Stimulated activated CD8-positive, alpha-beta memory T cell treated with anti-CD3 and anti-CD28 coated beads, Interleukin-7, amount 100 ng/mL, for 24 hours (primary cell): ENCODE measurements at regions not wholly inside any gene's neighbourhood (a gene's known extent, or its start where the extent isn't known, plus 50 kb on each side); places are given as distances from the start of the nearest gene placed in this dataset.

Experiments
- DNase-seq: peaks from one replicate; pipeline ENCODE4 v3.0.0-alpha.2; 2020; ENCODE audit warnings: low read depth

DNA sequence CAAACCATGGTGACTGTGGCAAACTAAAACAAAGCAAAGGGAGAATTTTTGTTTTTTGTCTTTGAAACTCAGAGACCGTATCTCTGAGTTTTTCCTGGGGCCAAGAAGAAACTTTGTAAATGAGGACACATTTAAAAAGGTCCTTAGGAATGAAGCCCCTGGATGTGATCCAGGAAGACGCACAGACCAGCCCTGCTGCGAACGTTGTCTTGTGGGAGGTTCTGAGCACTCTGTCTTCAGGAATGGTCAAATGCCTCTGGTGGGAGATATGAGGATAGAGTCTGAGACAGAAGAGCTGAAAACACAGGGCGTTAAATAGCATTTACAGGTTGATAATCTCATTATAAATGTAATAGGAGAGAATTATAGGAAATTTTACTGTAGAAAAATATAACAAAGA is 893.5 kb upstream of the KLHL29 start:
- no peak for DNase-seq

GRCh38 chr2:22494156-22494555 is 890.8 kb upstream of the KLHL29 start:
- DNase-seq: no peak

GRCh38 chr2:22497064-22497463 is 887.9 kb upstream of the KLHL29 start:
- DNase-seq: no peak

DNA sequence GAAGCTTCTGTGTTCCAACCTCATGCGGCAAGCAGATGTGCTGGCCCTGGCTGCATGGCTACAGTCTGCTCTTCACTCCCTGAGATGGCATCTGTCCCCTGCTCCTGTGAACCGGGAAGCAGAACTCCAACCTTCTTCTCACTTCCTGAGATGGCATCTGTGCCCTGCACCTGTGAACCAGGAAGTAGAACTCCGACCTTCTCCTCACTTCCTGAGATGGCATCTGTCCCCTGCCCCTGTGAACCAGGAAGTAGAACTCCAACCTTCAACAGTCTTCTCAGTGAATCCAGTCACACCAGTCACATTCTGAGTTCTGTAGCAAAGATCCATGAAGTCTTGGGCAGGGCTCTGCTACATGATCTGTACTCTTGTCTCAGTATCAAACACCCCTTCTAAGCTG is 887.2 kb upstream of the KLHL29 start:
- no peak for DNase-seq

GRCh38 chr2:22499082-22499839 is 885.7 kb upstream of the KLHL29 start:
- no peak for DNase-seq

GRCh38 chr2:22500555-22500935 is 884.4 kb upstream of the KLHL29 start:
- no peak for DNase-seq

GRCh38 chr2:22501851-22502250 is 883.1 kb upstream of the KLHL29 start:
- DNase-seq: no peak

DNA sequence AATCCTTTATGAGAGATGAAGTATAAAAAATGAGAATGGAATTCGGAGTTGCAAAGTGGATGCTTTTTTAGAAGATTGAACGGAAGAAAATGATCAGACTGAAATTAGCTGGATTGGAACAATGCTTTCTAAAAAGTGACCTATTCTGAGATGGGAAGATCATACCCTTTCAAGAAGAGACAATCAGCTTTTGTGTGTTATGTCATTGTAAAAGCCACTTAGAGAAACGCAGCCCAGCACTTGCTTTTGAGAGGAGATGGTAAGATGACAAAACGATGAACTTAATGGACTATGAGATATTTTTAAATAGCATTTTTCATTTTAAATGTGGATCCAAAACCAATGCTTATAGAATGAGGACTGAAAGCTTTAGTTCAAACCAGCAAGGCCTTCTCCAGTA is 871.4 kb upstream of the KLHL29 start:
- no peak for DNase-seq

DNA sequence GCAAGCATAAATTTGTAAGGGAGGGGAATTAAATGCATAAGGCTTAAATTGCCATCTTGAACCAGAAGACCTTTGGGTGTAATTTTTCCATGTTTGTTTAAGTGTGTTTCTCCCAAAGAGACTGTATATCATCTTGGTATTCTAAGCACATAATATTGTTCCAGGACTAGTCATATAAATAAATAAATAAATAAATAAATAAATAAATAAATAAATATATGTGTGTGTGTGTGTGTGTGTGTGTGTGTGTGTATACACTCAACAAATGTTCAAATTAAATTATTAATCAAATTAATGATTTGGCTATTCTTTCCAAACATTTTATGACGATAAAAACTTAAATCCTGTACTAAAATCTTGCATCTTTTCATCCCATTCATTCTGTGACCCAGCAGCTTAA is 867.8 kb upstream of the KLHL29 start:
- no peak for DNase-seq

- DNase-seq: no peak
These were observed 866.3 kb upstream of the KLHL29 start for GRCh38 chr2:22518641-22519040.

DNA sequence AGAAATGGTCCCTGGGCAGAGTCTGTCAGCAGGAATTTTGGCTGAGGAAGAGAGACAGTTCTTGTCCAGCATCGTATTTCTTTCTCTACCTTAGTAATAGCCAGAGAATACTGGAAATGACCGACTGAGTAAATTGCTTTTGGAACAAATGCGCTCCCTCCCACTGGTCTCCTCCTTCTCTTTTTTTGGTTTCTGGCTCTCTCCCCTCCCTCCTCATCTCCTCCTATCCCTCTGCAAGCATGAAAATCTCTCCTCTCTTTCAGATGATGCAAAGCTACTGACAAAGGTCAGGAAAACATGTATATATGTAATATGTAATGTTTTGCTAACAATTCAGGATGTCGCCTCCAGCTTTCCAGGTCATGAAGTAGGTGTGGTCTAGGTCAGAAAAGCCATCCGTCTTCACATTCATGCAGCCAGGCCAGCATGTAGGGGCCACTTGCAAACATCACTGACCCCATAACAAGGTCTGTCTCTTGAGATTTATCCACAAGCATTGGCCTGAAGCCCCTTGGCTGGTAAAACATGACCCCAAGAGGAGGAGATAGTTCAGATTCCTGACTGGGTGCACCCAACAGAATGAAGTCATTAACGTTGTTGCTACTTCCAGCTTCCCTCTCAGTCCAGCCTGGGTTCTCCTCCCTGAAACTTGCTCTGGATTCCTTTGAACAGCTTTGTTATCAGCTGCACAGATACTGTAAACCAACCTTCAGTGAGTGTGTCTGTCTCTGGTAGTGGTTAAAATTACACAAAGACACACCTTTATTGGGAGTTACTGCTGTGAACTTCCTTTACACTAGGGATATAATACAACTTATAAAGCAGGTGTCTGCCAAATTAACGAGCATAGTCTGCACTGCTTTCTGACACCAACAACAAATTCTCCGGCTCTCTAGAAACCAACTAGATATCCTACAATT is 864.4 kb upstream of the KLHL29 start:
- no peak for DNase-seq

GRCh38 chr2:22521620-22522019 is 863.4 kb upstream of the KLHL29 start:
- no peak for DNase-seq

GRCh38 chr2:22525681-22526080 is 859.3 kb upstream of the KLHL29 start:
- no peak for DNase-seq

GRCh38 chr2:22530131-22530530 is 854.8 kb upstream of the KLHL29 start:
- no peak for DNase-seq

DNA sequence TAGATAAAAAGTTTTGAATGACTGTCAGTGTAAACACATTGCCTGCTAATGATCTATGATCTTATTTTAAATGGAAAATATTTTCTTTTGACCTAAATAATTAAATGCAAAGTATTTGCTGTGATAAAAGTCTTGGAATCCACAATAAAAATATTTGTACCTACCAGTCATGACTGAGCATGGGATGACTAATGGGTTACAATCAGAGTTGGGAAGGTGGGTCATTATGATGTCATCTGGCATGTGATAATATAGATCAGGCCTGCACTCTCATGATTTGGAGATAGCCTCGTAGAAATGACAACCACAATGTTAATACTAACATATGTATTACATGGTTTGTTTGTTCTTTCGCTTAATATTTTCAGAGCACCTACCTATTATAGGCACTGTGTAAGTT is 848.8 kb upstream of the KLHL29 start:
- DNase-seq: no peak

DNA sequence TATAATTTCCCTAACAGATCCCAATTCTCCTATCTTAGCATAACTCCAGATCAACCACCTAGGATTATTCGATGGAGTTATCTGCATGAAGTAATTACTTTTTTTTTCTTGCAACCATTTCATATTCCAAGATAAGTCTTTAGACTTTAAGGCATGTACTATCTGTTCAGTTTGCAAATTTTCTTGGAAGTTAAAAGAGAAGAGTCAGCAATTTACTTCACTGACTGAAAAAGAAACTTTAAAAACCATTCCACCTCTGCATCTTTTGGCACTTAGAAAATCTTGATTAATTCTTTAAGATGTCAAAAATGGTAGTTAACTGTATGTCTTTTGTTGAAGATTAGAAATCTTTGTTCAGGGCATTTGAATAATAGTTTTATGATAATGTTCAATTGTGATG is 830.5 kb upstream of the KLHL29 start:
- DNase-seq: no peak

DNA sequence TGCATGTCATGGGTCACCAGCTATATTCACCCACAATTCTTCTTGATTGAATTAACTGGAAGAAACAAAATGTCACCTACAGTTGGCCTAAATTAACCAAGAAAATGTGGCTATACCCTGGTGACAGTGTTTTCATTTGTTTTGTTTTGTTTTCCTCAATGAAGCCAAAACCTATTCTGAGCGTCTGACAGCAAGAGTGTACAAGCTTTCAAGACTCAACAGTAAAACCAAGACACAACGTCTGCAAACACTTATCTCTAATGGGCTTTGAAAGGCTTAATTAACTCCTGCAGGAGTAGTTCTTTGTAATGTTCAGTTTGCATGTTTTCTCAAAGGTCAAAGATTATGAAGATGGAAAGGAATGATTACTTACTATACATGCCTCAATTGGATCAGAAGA is 827.6 kb upstream of the KLHL29 start:
- DNase-seq: no peak

DNA sequence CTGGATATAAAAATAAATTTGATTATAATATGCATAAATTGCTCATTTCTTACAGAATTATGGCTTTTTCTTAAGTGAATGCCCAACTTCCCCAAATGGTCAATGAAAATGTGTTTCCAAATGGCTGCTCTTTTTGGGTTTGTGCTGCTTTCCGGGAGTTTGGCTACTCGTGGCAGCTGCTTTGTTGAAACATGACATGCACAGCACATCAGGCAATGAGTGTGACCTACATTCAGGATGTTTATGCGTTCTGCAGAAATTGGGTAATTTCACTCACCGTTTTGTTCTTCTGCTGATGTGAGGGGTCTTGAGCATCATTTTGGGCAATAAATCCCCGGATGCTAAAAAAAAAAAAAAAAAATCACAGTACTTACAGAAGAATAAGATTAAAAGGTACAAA is 825.0 kb upstream of the KLHL29 start:
- no peak for DNase-seq

GRCh38 chr2:22579341-22579740 is 805.6 kb upstream of the KLHL29 start:
- no peak for DNase-seq

DNA sequence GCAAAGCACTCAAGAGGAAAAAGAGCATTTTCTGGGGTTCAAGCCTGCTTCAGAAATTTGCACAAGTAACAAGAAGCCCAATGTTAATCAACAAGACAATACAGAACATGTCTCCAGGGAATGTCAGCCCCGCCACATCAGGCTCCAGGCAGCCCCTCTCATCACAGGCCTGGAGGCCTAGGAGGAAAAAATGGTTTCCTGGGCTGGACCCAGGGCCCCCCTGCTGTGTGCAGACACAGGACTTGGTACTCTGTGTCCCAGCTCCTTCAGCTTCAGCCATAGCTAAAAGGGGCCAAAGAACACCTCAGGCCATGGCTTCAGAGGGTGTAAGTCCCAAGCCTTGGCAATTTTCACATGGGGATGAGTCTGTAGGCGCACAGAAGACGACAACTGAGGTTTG is 802.9 kb upstream of the KLHL29 start:
- no peak for DNase-seq

- no peak for DNase-seq
These were observed 788.7 kb upstream of the KLHL29 start for GRCh38 chr2:22596306-22596705.

GRCh38 chr2:22600156-22600555 is 784.8 kb upstream of the KLHL29 start:
- no peak for DNase-seq

GRCh38 chr2:22600999-22601398 is 784.0 kb upstream of the KLHL29 start:
- no peak for DNase-seq

DNA sequence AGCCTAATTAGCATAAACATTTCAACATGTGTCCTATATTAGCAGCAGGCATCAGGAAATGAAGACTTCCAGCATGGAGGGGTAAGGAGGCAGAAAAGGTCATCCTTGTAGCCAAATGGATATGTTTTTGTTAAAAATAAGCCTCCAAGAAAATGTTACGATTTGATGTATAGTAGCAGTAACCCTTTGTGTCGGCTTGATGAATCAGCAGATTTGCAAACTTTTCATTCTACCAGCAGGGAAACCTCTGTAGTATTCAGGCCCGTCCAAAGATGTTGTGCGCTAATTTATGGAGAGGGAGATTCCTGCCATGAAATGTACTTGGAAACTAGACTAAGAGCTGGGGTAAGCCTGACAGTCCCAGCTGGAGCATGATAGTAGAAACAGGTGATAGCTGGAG is 780.8 kb upstream of the KLHL29 start:
- DNase-seq: no peak
